ENCODE measurements at regions not wholly inside any gene's neighbourhood (a gene's known extent, or its start where the extent isn't known, plus 50 kb on each side); places are given as distances from the start of the nearest gene placed in this dataset.

GRCh38 chr5:173667702-173668101 lies 51.3 kb upstream of the BOD1 start:
- Mint-ChIP-seq H3K36me3 (no peaks in the 10 kb centered on the region), H3K4me3 (no peak overlapping the region), H3K4me1 (ENCODE audit: unreplicated experiment) (peaks cover 40% of the 10 kb centered on the region), H3K9me3 (peaks cover 10% of the 10 kb centered on the region), H3K27ac (no peak overlapping the region), H3K27me3 (no peaks in the 10 kb centered on the region)
- no peak for DNase-seq (ENCODE audit: extremely low spot score, unreplicated experiment)
- no peak for TF ChIP-seq CTCF (conservative IDR thresholded peaks at IDR 0.05)

GRCh38 chr5:173668245-173668800 lies 51.9 kb upstream of the BOD1 start:
- H3K4me1 Mint-ChIP-seq (ENCODE audit: unreplicated experiment), result peaks cover 45% of the 10 kb centered on the region
- no peaks in the 10 kb centered on the region for H3K27me3 Mint-ChIP-seq
- H3K4me3 Mint-ChIP-seq, result no peak overlapping the region
- no peak overlapping the region for H3K27ac Mint-ChIP-seq
- H3K36me3 Mint-ChIP-seq, result no peaks in the 10 kb centered on the region
- H3K9me3 Mint-ChIP-seq, result peaks cover 10% of the 10 kb centered on the region
- no peak for DNase-seq (ENCODE audit: extremely low spot score, unreplicated experiment)
- TF ChIP-seq CTCF (conservative IDR thresholded peaks at IDR 0.05), result no peak

GRCh38 chr5:173668910-173669309 lies 52.5 kb upstream of the BOD1 start:
- Mint-ChIP-seq H3K27ac (no peak overlapping the region), H3K27me3 (no peaks in the 10 kb centered on the region), H3K36me3 (no peaks in the 10 kb centered on the region), H3K4me1 (ENCODE audit: unreplicated experiment) (peaks cover 47% of the 10 kb centered on the region), H3K4me3 (no peak overlapping the region), H3K9me3 (peaks cover 10% of the 10 kb centered on the region)
- TF ChIP-seq CTCF (conservative IDR thresholded peaks at IDR 0.05), result no peak
- DNase-seq (ENCODE audit: extremely low spot score, unreplicated experiment), result no peak

- Mint-ChIP-seq H3K36me3 (no peaks in the 10 kb centered on the region), H3K27ac (no peak overlapping the region), H3K4me3 (no peak overlapping the region), H3K27me3 (no peaks in the 10 kb centered on the region), H3K9me3 (peaks cover 10% of the 10 kb centered on the region), H3K4me1 (ENCODE audit: unreplicated experiment) (peaks cover 47% of the 10 kb centered on the region)
- no peak for DNase-seq (ENCODE audit: extremely low spot score, unreplicated experiment)
- no peak for TF ChIP-seq CTCF (conservative IDR thresholded peaks at IDR 0.05)
These were observed 53.0 kb upstream of the BOD1 start for GRCh38 chr5:173669483-173669882.

GRCh38 chr5:173670130-173670651 lies 53.7 kb upstream of the BOD1 start:
- no peak overlapping the region for H3K27ac Mint-ChIP-seq
- TF ChIP-seq CTCF (conservative IDR thresholded peaks at IDR 0.05), result no peak
- no peak for DNase-seq (ENCODE audit: extremely low spot score, unreplicated experiment)
- H3K4me3 Mint-ChIP-seq, result no peak overlapping the region
- peaks cover 10% of the 10 kb centered on the region for H3K9me3 Mint-ChIP-seq
- H3K27me3 Mint-ChIP-seq, result no peaks in the 10 kb centered on the region
- no peaks in the 10 kb centered on the region for H3K36me3 Mint-ChIP-seq
- H3K4me1 Mint-ChIP-seq (ENCODE audit: unreplicated experiment), result peaks cover 47% of the 10 kb centered on the region

- no peak for TF ChIP-seq CTCF (conservative IDR thresholded peaks at IDR 0.05)
- no peak overlapping the region for H3K27ac Mint-ChIP-seq
- no peak overlapping the region for H3K4me3 Mint-ChIP-seq
- H3K4me1 Mint-ChIP-seq (ENCODE audit: unreplicated experiment), result peaks cover 47% of the 10 kb centered on the region
- H3K27me3 Mint-ChIP-seq, result no peaks in the 10 kb centered on the region
- peaks cover 7% of the 10 kb centered on the region for H3K9me3 Mint-ChIP-seq
- no peak for DNase-seq (ENCODE audit: extremely low spot score, unreplicated experiment)
- H3K36me3 Mint-ChIP-seq, result no peaks in the 10 kb centered on the region
These were observed 54.3 kb upstream of the BOD1 start for GRCh38 chr5:173670791-173671120.
